ENCODE measurements at regions not wholly inside any gene's neighbourhood (a gene's known extent, or its start where the extent isn't known, plus 50 kb on each side); places are given as distances from the start of the nearest gene placed in this dataset.

DNA sequence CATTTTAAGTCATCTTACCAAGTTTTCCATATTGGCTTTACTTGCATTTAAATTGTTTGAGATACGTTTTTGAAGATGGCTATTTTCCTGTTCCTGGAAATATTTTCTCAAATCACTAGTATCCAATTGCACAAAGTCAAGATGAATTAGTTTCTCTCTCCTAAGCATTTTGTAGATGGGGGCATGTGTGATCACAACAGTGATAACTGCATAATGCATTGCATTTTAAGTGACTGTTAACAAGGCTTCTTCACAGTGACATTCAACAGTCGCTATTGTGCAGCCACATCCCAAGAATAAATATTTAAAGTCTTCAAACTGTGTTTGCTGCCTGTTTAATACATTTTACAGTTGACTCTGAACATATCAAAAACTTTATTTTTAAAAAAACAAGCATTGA lies 694.2 kb upstream of the CDH7 start:
- Histone ChIP-seq H3K4me3 (ENCODE audit: low read depth, low read length) (no peak overlapping the region), H3K27me3 (ENCODE audit: control insufficient read depth, insufficient read depth, low read length) (no peaks in the 10 kb centered on the region), H3K36me3 (ENCODE audit: control insufficient read depth, insufficient read depth, low read length) (no peaks in the 10 kb centered on the region)
- FAIRE-seq, result no peak
- no peak for DNase-seq (ENCODE audit: low read depth)
- no peak for TF ChIP-seq CTCF (IDR thresholded peaks at IDR 0.05; ENCODE audit: insufficient read depth, low read length, severe bottlenecking)

DNA sequence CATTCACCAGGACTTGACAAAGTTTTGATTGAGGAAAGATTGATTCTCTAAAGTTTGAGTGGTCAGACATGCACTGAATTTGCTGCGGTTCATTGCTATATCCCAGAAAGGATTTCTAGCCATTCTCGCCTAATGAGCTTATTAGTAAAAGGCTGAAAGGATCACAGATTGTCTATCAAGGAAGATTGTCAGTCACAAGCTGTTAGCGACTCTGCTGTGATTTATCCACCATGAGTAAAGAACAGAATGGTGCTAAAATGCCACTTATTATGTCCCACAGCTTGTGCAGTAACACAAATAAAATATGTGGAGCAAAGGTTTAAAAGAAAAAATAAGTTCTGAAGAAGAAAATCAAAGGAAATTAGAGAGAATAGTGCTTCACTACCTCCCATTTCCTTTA lies 701.2 kb upstream of the CDH7 start:
- Histone ChIP-seq H3K36me3 (ENCODE audit: control insufficient read depth, insufficient read depth, low read length) (no peaks in the 10 kb centered on the region), H3K27me3 (ENCODE audit: control insufficient read depth, insufficient read depth, low read length) (no peaks in the 10 kb centered on the region), H3K4me3 (ENCODE audit: low read depth, low read length) (no peak overlapping the region)
- no peak for TF ChIP-seq CTCF (IDR thresholded peaks at IDR 0.05; ENCODE audit: insufficient read depth, low read length, severe bottlenecking)
- DNase-seq (ENCODE audit: low read depth), result no peak
- FAIRE-seq, result no peak

DNA sequence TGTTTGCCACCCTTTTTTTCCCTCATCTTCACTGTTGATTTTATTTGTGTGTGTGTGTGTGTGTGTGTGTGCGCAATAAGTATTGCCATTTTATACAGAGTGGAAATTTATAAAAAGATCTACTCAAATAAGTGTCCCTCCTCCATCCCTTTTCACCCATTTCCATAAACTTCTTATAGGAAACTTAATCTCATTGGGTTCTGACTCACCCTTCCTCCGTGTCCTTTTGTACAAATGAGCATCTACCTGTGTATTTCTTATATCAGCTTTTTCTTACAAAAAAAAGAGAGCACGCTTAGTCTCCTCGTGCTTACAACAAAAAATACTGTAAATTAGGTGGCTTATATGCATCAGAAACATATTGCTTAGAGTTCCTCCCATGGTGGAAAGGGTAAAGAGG lies 711.2 kb upstream of the CDH7 start:
- DNase-seq (ENCODE audit: low read depth), result no peak
- Histone ChIP-seq H3K4me3 (ENCODE audit: low read depth, low read length) (no peak overlapping the region), H3K27me3 (ENCODE audit: control insufficient read depth, insufficient read depth, low read length) (no peaks in the 10 kb centered on the region), H3K36me3 (ENCODE audit: control insufficient read depth, insufficient read depth, low read length) (no peaks in the 10 kb centered on the region)
- no peak for TF ChIP-seq CTCF (IDR thresholded peaks at IDR 0.05; ENCODE audit: insufficient read depth, low read length, severe bottlenecking)
- FAIRE-seq, result no peak

GRCh38 chr18:65035701-65036100 lies 715.1 kb upstream of the CDH7 start:
- TF ChIP-seq CTCF (IDR thresholded peaks at IDR 0.05; ENCODE audit: insufficient read depth, low read length, severe bottlenecking), result no peak
- FAIRE-seq, result no peak
- no peaks in the 10 kb centered on the region for H3K36me3 ChIP-seq (ENCODE audit: control insufficient read depth, insufficient read depth, low read length)

GRCh38 chr18:65025756-65026155 lies 725.1 kb upstream of the CDH7 start:
- TF ChIP-seq CTCF (IDR thresholded peaks at IDR 0.05; ENCODE audit: insufficient read depth, low read length, severe bottlenecking), result no peak
- no peak for FAIRE-seq

More at GRCh38 chr18:65035701-65036100, 715.1 kb upstream of the CDH7 start:
- no peak for DNase-seq (ENCODE audit: low read depth)
- no peaks in the 10 kb centered on the region for H3K27me3 ChIP-seq (ENCODE audit: control insufficient read depth, insufficient read depth, low read length)
- no peak overlapping the region for H3K4me3 ChIP-seq (ENCODE audit: low read depth, low read length)

DNA sequence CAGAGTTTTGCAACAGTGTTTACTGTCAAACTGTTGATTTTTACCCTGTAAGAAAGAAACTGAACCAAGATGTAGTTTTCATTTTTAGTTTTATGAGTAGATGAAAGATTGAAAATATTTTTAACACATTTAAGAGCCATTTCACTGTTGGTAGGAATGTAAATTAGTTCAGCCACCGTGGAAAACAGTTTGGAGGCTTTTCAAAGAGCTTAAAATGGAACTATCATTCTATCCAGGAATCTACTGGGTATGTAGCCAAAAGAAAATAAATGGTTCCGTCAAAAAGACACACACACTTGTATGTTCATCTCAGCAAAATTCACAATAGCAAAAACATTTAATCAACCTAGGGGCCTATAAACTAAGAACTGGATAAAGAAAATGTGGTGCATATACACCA lies 729.8 kb upstream of the CDH7 start:
- no peaks in the 10 kb centered on the region for H3K27me3 ChIP-seq (ENCODE audit: control insufficient read depth, insufficient read depth, low read length)
- no peaks in the 10 kb centered on the region for H3K36me3 ChIP-seq (ENCODE audit: control insufficient read depth, insufficient read depth, low read length)
- FAIRE-seq (no peak), DNase-seq (ENCODE audit: low read depth) (no peak)
- H3K4me3 ChIP-seq (ENCODE audit: low read depth, low read length), result no peak overlapping the region
- no peak for TF ChIP-seq CTCF (IDR thresholded peaks at IDR 0.05; ENCODE audit: insufficient read depth, low read length, severe bottlenecking)

More at GRCh38 chr18:65025756-65026155, 725.1 kb upstream of the CDH7 start:
- no peaks in the 10 kb centered on the region for H3K27me3 ChIP-seq (ENCODE audit: control insufficient read depth, insufficient read depth, low read length)
- no peak for DNase-seq (ENCODE audit: low read depth)
- no peaks in the 10 kb centered on the region for H3K36me3 ChIP-seq (ENCODE audit: control insufficient read depth, insufficient read depth, low read length)
- no peak overlapping the region for H3K4me3 ChIP-seq (ENCODE audit: low read depth, low read length)

Data from bronchial epithelial cell (primary cell).